Sciatic nerve (tissue), 2 donors: ENCODE measurements at regions not wholly inside any gene's neighbourhood (a gene's known extent, or its start where the extent isn't known, plus 50 kb on each side); places are given as distances from the start of the nearest gene placed in this dataset.

Source experiments
- ATAC-seq: fragments of 200-7000 bp; cut with Tn5 transposase; one replicate; pipeline ENCODE4 v1.9.1; 2020; ENCODE audit warnings: mild to moderate bottlenecking, moderate library complexity
- DNase-seq: peaks from one replicate; pipeline ENCODE4 v3.0.0-alpha.2; 2020; ENCODE audit warnings: low spot score
- intact Hi-C: fragments of 100-400 bp; cut with DNase I; formaldehyde crosslinking; loops from one replicate; pipeline ENCODE4 v1.14.2; 2022
- donor health status: DM: no; HTN: no; CAD: no.
- donor health status: DM: no; HTN: no; CAD: no.

DNA sequence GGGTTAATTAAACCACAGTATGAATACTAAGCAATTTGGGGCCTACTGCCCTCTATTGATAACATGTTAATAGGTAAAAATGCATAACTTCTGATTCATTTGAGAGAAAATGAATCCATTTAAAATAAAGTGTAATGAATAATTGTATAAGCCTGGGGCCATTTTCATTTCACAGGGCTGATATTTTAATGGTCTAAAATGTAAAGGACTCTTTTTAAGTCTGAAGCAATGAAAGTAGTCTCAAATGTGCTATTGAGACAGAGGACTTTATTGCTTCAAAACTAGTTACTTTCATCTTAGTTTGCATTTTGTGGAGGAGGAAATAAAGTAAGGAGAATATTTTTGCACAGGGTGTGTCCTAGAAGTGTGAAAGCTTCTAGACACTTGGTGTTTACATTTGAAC is 155.4 kb downstream of the TLR5 start:
- DNase-seq: no peak
- no peak for ATAC-seq
- intact Hi-C loops: no loop called here

DNA sequence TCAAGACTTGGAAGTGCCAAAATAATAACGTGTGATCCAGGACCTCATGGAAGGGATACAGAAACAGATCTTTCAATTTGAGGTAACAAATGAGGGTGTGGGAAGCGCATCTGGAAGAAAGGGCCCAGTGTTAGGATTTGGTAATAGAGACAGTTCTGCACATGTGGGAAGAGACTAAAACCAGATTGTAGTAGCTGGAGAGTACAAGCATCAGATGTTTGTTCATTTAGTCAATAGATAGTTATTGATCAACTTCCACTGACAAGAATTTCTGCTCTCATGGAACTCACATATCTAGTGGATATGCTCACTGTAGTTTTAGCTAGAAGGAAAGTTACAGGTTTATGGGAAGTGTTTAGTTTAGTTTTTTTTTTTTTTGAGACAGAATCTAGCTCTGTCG is 153.6 kb downstream of the TLR5 start:
- intact Hi-C loops: no loop called here
- ATAC-seq (no peak), DNase-seq (no peak)

DNA sequence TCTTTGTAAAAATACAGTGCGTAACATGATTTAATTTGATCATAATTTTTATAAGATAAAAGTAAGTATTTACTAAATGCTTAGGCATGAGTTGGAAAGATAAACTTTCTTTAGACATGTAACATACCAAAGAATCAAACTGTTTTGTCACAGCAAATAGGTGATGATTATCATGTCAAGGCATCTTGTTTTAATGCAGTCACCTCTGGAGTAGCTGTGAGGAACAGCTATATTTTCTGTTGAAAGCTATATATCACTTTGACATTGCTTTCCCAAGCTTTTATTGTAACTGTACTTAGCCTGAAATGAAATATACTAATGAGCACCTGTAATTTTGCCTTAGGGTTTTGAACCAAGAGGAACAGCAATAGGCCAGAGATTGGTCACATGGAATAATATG is 151.9 kb downstream of the TLR5 start:
- intact Hi-C loops: no loop called here
- DNase-seq (no peak), ATAC-seq (no peak)

DNA sequence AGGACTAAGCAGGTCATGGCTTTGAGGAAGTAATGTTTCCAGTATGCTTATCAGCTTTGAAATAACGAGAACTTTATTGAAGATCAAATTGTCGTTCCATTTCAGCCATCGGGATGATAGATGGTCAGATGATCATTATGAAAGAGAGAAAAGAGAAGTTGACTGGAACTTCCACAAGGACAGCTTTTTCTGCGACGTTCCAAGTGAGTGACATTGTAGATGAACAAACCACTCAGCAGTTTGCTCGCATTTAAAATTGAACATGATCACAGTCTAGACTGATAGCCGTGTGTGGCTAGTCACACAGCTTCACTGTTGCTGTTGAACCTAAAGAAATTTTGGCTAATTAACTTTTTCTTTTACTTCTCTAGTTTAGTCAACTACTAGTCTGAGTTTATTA is 151.1 kb downstream of the TLR5 start:
- intact Hi-C loops: no loop called here
- ATAC-seq (no peak), DNase-seq (no peak)

DNA sequence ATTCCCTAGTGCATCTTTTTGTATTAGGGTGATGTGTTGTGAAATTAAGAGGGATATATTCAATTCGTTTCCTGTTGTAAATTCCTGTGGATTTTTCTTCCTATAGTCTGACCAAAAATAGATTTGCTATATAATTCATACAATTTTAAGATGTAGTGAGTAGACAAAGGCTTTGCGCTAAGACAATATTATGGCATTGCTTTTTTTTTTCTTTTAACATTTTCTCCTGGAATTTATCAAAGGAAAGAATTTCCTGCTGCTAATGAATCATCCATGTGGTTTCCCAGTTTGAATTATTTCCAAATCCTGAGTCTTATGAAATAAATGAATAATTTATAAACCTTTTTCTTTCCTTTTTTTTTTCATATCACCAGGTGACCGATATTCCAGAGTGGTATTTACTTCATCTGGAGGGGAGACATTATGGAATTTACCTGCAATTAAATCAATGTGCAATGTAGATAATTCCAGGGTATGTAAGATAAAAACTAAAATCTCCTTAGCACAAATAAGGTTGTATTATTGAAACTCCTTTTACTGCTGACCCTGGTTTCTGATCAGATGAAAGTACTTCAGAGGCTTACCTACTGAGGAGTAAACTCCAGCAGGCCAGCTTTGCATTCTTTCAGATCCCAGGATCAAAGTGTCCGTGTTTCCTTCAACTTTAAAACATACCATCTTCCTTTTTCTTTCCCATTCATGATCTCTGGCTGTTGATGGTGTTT is 148.4 kb downstream of the TLR5 start:
- intact Hi-C loops: no loop called here
- DNase-seq (no peak), ATAC-seq (peak; percentile 50)

DNA sequence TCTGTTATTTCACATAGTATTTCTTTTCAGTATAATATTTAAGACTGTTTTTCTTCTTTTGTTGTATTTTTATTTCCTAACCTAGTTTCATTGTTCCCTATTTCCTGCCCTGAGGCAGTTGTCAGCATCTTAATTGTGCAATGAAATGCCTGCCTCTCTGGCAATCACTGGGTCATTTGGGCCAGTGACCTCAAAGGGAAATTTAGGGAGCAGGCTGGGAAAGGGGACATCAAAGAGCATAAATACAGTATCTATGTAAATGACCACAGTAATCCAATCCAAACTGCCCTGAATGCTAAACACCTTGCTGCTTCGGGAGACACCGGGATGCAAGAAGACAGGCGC is 147.8 kb downstream of the TLR5 start:
- ATAC-seq (no peak), DNase-seq (no peak)
- intact Hi-C loops: no loop called here

DNA sequence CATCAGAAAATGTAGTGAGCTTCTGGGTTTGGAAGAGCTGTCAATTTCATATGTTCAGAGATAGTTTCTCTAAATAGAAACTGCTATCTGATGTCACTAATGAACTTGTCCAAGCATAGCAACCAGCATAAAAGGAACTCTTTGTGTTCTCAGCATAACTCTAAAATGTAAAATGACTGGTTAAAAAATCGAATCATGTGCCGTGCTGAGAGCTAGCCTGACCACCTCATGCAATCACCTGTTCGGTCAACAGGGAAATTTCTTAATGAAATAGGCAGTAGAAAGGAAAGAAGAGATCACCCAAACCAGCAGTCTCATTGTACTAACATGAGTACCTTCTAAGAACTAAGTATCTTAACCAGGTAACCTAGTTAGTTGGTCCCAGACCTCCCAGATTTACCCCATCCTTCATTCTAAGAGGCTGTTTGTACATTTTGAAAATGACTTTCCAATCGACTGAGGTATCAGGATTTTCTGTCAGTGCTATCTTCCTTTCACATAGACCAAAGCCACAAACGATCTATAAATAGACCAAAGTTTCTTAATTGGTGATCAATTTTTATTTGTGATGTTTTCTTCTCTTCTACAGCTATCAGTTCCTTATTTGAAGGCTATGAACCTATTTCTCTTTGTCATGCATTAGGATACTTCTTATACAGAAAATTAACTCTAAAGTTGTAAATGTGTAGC is 147.3 kb downstream of the TLR5 start:
- no peak for ATAC-seq
- intact Hi-C loops: no loop called here
- DNase-seq: no peak

DNA sequence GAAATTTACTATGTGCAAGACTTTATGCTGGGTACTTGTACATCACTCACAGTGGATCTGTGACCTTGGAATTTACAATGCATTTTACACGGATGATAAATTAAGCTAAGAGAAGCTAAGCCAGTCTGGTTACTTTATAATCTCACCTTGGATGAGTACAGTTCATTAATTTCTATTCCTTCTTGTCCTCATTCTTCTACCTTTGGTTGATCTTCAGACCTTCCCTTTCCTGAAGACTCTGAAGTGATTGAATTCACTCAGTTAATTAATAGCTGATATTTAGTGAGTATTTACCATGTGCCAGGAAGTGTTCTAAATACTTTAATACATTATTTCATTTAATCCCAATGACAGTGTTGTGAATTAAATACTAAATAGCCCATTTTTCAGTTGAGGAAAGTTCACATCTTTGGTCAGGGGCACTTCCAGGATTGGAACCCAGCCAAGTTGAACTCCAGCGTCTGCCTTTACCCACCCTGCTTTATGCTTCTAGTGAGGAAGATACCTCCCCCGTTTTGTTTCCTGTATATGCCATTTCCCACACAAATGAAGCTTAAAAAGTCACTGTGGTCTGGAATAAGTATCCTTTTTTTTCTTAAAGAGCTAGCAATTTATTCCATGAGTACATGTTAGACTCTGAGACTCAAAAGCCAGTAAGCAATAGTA is 146.6 kb downstream of the TLR5 start:
- intact Hi-C loops: no loop called here
- ATAC-seq (no peak), DNase-seq (no peak)

DNA sequence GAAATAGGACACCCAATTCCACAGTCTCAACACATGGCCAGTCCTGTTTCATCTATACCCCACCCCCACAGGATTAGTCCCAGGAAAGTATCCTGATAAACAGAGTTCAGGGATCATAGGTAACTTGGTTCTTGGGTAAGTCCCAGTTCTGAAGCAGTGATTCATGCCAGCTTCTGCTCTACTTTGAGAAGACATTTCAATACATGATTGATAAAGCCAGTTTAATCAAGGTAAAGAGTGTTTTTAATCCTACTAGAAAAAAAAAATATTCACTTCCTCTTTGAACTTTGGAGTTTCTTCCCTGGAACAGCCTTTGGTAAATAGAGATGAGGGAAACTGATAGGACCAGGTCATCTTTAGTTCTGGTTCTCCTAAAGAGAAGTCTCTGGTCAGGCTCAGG is 142.4 kb downstream of the TLR5 start:
- ATAC-seq: no peak
- intact Hi-C loops: no loop called here

DNA sequence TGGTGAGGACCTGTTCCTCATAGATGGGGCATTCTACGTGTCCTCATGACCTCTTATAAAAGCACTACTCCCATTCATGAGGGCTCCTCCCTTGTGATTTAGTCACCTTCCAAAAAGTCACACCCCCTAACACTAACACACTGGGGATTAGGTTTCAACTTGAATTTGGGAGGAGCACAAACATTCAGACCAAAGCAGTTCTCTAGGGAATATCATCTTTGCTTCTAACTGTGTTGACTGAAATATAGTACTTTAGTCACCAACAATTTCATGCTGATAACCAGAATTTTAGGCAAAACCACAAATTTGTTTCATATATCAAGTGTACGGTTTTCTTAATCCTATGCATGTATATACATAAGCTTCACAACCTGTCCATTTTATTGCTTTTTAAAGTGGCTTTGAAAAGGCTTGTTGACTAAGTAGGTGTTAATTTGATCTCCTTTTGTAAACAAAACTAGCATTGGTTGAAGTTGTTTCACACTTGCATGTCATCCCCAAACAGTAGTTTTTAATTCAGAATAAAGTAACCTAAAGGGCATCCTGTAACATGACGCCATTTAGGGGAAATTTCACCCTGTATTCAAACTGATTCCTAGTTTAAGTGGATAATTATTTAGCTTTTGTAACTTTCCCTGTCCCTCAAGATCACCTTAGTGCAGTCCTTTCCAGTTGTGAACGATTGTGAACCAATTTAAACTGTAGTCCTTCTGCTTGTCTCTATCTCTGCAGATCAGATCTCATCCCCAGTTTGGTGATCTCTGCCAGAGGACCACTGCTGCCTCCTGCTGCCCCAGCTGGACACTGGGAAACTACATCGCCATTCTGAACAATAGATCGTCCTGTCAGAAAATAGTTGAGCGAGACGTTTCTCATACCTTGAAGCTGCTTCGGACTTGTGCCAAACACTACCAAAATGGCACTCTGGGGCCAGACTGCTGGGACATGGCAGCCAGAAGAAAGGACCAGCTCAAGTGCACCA is 141.1 kb downstream of the TLR5 start:
- no peak for DNase-seq
- intact Hi-C loops: no loop called here

More for the DNA sequence above, 142.4 kb downstream of the TLR5 start:
- DNase-seq: no peak

DNA sequence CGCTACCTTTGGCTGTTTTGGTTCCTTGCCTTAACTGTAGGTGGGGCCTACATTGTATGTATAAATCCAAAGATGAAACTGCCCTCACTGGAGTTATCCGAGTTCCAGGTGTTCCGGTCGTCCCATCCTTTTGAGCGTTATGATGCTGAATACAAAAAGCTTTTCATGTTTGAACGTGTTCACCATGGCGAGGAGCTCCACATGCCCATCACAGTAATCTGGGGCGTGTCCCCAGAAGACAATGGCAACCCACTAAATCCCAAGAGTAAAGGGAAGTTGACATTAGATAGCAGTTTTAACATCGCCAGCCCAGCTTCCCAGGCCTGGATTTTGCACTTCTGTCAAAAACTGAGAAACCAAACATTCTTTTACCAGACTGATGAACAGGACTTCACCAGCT is 139.5 kb downstream of the TLR5 start:
- intact Hi-C loops: no loop called here
- no peak for ATAC-seq
- DNase-seq: no peak

More for the DNA sequence above, 141.1 kb downstream of the TLR5 start:
- ATAC-seq: no peak

DNA sequence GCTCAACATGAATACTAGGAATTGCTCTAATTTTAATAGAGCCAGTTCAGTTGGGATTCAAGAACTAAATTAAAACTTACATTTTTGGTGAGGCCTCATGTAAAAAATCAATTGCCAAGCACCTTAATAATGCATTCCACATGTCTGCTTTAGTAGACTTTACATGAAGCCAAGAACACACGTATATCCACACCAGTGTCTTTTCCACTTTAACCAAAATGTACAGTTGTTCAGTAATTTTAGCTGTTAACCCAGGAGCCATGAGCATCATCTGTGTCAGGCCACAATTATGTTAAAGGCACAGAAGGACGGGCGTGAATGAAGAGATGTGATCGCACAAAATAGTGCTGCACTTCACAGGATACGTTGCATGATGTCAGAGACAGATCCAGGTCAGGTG is 136.7 kb downstream of the TLR5 start:
- DNase-seq (no peak), ATAC-seq (no peak)
- intact Hi-C loops: no loop called here

DNA sequence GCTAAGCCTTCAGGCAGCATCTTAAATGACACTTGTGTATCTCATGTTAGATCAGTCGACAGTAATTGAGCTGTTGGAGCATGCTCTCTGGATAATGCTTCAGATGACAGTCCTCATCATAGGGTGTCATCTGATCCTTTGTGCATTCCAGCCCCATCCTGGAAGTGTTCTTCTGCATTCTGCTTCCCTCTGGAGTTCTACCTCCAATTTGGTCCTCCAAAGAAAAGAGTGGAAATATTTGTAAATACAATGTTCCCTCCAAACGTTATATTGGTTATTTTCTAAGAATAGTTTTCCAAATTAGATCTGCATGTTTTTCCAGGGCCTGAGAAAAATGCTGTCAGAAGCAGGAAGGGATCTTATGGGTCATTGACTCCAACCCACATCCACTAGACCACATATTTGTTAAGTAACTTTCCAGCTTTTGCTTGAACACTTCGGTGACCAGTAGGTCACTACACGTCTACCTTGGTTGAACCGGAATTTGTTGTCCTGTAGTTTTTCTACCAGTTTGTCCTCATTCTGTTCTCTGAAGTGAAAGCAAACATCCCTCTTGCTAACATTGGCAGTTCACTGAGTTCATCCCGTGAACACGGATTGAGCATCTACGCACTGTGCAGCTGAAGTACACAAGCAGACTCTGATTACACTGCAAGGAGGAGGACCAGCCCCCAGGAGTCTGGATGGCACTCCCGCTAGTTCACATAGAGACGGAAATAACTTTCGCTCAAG is 136.0 kb downstream of the TLR5 start:
- DNase-seq (no peak), ATAC-seq (peak; percentile 83)
- intact Hi-C loops: no loop called here

DNA sequence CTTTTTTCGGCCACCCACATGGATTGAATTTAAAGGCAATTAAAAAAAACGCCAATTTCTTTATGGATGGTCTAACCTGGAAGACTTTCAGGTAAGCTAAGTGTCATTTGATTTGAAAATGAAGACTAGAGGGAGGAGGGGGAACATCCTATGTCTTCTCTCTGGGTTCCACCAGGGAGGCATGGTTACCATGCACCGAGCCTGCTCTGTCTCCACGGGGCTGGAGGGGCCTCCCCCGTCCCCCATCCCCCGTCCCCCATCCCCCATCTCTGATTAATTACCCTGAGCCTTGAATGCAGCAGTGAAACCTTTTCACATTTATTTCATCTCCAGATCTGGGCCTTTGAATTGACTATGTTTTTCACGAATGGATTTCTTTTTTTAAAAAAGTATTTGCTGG is 135.1 kb downstream of the TLR5 start:
- no peak for DNase-seq
- intact Hi-C loops: no loop called here
- ATAC-seq: no peak

DNA sequence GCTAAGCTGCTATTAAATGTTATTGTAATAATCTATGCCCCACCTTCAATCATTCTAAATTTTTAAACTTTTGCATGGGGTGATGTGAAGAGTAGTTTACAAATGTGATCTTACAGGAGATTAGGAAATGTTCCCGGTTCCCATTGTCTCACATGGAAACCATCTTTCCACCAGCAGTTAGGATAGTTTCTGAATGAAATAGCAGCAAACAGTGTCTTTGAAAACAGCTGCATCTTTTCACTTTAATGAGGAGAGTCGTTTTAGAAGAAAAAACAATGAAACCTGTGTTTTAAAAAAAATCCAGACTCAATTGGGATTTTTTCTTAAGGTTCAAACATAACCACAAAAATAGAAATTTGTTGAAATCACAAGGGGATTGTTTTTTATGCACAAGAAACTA is 134.2 kb downstream of the TLR5 start:
- intact Hi-C loops: no loop called here
- ATAC-seq (no peak), DNase-seq (no peak)

DNA sequence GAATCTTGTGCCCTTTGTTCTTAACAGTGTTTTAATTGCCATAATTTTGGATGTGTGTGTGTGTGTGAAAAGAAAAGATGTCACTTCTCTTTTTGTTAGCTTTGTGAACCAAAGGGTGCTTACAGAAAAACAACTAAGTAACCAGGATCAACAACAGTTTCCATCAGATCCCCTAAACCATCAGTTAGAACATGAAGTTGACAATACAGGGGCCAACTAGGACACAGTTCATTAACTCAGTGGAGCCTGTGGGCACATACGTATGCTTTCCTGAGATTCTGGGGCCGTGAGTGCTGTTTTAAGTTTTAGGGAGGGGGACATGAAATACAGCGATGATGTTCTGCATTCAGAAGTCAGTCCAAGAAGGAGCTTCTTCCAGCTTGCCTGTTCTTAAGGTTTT is 133.6 kb downstream of the TLR5 start:
- intact Hi-C loops: no loop called here
- DNase-seq: no peak
- no peak for ATAC-seq

DNA sequence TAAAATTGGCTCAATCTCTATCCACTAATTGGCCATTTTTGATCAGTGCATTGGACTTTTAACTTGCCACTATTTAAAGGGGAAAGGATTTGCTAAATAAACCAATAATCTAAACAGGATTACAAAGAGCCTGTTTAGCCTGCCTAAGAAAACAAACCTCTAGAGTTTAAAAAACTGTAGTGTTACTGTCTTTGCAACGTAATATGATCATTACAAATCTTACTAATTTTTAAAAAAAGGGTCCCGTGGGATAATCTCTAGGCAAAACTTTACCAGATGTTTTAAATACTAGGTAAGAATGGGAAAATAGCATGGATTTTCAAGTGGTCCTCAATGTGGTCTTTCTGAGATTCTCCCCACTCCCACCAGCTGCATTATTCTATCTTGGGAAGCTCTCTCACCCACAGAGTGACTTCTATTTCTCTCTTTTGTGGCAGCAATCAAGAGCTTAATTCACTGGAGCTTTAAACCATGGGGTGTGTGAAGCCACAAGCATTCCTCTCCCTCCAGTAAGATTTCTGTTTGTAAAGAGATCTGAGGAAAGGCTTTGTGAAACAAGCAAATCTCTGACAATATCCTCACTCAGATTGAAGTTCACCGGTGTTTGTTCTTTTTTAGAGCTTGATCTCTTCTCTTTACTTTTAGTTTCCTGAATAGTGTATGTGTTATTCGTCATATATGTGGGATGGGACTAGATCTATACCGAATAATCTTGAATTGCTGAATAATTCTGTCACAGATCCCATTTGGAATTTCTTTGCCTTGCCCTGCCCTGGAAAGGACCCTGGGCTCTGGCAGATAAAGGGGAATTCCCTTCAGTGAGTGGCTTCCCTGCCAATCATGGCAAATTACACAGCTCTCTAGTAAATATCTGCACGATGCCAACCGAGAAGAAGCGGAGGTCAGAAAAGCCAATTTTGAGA is 132.2 kb downstream of the TLR5 start:
- intact Hi-C loops: no loop called here
- DNase-seq: no peak
- peak; percentile 80 for ATAC-seq

DNA sequence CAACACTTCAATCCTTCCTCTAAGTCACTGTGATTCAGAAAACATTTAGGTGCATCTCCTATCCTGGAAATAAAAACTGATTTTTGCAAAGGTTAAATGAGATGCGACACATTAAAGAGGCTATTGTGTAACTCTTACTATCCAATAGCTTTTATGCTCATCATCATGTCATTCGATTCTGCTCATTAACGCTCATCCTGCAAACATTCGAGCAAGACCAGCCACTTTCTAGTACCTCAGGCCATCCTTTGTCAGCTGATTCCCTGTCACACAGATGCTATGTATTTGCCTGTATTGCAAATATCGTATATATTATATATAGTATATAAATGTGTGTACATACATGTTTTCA is 131.6 kb downstream of the TLR5 start:
- DNase-seq (no peak), ATAC-seq (peak; percentile 1)
- intact Hi-C loops: no loop called here
